ENCODE measurements at regions not wholly inside any gene's neighbourhood (a gene's known extent, or its start where the extent isn't known, plus 50 kb on each side); places are given as distances from the start of the nearest gene placed in this dataset.

GRCh38 chr11:8340296-8340695, 76.6 kb upstream of the LMO1 start:
- no peak for DNase-seq

- no peak for DNase-seq
Observed at GRCh38 chr11:8339592-8340022, 75.9 kb upstream of the LMO1 start.

- DNase-seq = peak; percentile 25
Observed at GRCh38 chr11:8338138-8338537, 74.5 kb upstream of the LMO1 start.

- no peak for DNase-seq
Observed at GRCh38 chr11:8337130-8337795, 73.6 kb upstream of the LMO1 start.

GRCh38 chr11:8336356-8337129, 72.9 kb upstream of the LMO1 start:
- no peak for DNase-seq

- peak; percentile 13 for DNase-seq
Observed at GRCh38 chr11:8335683-8336082, 72.0 kb upstream of the LMO1 start.

- no peak for DNase-seq
Observed at GRCh38 chr11:8335186-8335585, 71.5 kb upstream of the LMO1 start.

GRCh38 chr11:8333811-8334401, 70.2 kb upstream of the LMO1 start:
- peak; percentile 19 for DNase-seq

GRCh38 chr11:8333376-8333775, 69.7 kb upstream of the LMO1 start:
- no peak for DNase-seq

- DNase-seq = no peak
Observed at GRCh38 chr11:8332891-8333290, 69.2 kb upstream of the LMO1 start.

- no peak for DNase-seq
Observed at GRCh38 chr11:8332196-8332595, 68.5 kb upstream of the LMO1 start.

GRCh38 chr11:8331767-8332166, 68.1 kb upstream of the LMO1 start:
- peak; percentile 34 for DNase-seq

GRCh38 chr11:8330896-8331295, 67.2 kb upstream of the LMO1 start:
- DNase-seq = no peak

GRCh38 chr11:8330404-8330803, 66.7 kb upstream of the LMO1 start:
- DNase-seq = no peak

GRCh38 chr11:8329847-8330361, 66.2 kb upstream of the LMO1 start:
- DNase-seq = no peak

GRCh38 chr11:8329336-8329735, 65.7 kb upstream of the LMO1 start:
- DNase-seq = no peak

GRCh38 chr11:8328848-8329330, 65.2 kb upstream of the LMO1 start:
- DNase-seq = peak; percentile 90

- DNase-seq = no peak
Observed at GRCh38 chr11:8328231-8328794, 64.6 kb upstream of the LMO1 start.

GRCh38 chr11:8327761-8328192, 64.1 kb upstream of the LMO1 start:
- no peak for DNase-seq

- DNase-seq = no peak
Observed at GRCh38 chr11:8326337-8326736, 62.7 kb upstream of the LMO1 start.

GRCh38 chr11:8325591-8326304, 62.1 kb upstream of the LMO1 start:
- no peak for DNase-seq
